ENCODE measurements at regions not wholly inside any gene's neighbourhood (a gene's known extent, or its start where the extent isn't known, plus 50 kb on each side); places are given as distances from the start of the nearest gene placed in this dataset.
"Not testable (repeated sequence)": the region's sequence is repeated elsewhere in the genome, so short reads cannot be mapped to it uniquely, and the experiment has no call there.

DNA sequence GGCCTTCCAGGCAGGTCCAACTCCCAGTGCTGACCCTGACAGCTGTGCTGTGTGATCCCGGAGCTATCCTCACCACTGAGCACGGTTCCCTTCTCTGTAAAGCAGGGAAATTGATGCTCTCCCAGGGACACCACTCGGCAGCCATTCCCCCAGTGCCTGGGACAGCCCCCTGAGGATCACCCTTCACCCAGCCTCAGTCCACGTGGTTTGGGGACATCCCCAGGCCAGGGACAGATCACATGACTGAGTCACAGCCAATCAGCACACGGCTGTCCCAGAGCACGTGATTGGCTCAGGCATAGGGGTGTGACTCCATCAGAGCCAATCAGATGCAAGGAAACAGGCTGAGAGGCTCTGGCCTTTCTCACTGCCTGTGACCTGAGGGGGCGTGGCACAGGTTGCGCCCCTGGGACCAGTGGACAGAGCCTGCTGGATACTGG is 68.8 kb upstream of the SFSWAP start:
- peaks cover 7 to 10% of the 10 kb centered on the region in 2 donors for H3K27me3 ChIP-seq (ENCODE audit: control insufficient read depth in 1 of 2, insufficient read depth in 2 of 2, low read length in 2 of 2)
- no peaks in the 10 kb centered on the region for H3K36me3 ChIP-seq (ENCODE audit: control insufficient read depth in 2 of 2, insufficient read depth in 2 of 2, low read length in 2 of 2)
- no peak overlapping the region for H3K27ac ChIP-seq (ENCODE audit: low read length)
- no peak overlapping the region for H3K4me3 ChIP-seq (ENCODE audit: low read length in 2 of 2)
- H3K9ac ChIP-seq (ENCODE audit: low read length in 2 of 2): no peak overlapping the region
- H3K9me3 ChIP-seq (ENCODE audit: control insufficient read depth in 2 of 2, low read length in 2 of 2): no peaks in the 10 kb centered on the region
- H3K4me1 ChIP-seq (ENCODE audit: control insufficient read depth, insufficient read depth, low read length): no peaks in the 10 kb centered on the region

DNA sequence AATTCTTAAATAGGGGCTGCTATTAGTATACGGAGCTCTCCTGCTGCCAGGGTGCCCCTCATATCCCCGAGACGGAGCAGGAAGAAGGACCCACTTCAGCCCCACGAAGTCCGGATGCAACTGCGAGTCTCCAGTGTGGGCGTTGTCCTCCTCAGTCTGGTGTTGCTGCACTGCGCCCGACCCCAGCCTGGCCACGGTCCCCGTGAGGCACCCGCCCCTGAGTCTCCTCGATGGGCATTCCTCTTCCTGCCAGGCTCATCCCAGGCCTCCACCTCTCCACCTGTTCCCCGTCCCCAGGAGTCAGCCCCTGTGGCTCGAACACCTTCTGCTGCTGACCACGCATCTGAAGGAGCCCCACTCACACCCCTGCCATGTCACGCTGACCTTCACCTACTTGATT is 68.1 kb upstream of the SFSWAP start:
- no peak overlapping the region for H3K27ac ChIP-seq (ENCODE audit: low read length)
- H3K36me3 ChIP-seq (ENCODE audit: control insufficient read depth in 2 of 2, insufficient read depth in 2 of 2, low read length in 2 of 2): no peaks in the 10 kb centered on the region
- no peak overlapping the region for H3K9ac ChIP-seq (ENCODE audit: low read length in 2 of 2)
- H3K4me3 ChIP-seq (ENCODE audit: low read length in 2 of 2): no peak overlapping the region
- no peaks in the 10 kb centered on the region for H3K4me1 ChIP-seq (ENCODE audit: control insufficient read depth, insufficient read depth, low read length)
- H3K9me3 ChIP-seq (ENCODE audit: control insufficient read depth in 2 of 2, low read length in 2 of 2): peaks cover 0 to 2% of the 10 kb centered on the region in 2 donors
- peaks cover 7 to 9% of the 10 kb centered on the region in 2 donors for H3K27me3 ChIP-seq (ENCODE audit: control insufficient read depth in 1 of 2, insufficient read depth in 2 of 2, low read length in 2 of 2)

DNA sequence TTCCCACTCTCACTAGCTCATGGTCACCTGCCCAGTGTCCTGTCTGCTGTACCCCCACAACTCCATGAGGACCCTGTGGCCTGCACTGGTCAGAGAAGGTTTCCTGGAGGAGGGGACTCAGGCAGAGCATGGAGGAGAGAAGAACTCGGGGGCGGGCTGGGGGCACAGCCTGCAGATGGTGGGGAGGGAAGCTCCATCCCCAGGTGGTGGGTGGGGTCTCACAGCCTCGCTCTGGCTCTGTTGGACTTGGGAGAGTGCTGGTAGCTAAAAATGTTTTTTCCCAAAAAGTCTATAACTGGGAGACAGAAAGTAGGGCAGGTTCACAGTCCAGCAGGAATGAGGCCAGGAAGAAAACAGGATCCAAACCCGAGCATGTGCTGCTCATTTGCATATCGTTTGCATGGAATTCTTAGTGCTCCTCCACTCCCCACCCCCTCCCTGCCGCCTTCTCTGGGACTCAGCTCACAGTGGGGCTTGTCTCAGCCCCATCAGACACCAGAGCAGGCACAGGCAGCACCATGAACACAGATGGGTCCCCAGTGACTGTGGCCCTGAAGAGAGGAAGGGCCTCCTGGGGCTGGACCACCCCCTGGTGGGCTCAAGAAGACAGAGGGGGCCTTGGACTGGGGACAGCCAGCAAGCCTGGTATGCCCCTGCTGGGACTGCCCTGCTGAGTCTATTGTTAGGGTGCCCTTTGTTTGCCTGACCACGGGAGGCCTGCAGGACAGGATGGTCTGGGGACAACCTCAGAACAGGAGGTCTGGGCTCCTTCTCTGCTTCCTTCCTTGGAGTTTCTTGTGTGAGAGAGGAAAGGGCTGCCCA is 67.0 kb upstream of the SFSWAP start:
- H3K4me1 ChIP-seq (ENCODE audit: control insufficient read depth, insufficient read depth, low read length): no peaks in the 10 kb centered on the region
- no peaks in the 10 kb centered on the region for H3K36me3 ChIP-seq (ENCODE audit: control insufficient read depth in 2 of 2, insufficient read depth in 2 of 2, low read length in 2 of 2)
- H3K9ac ChIP-seq (ENCODE audit: low read length in 2 of 2): no peak overlapping the region
- peaks cover 6 to 7% of the 10 kb centered on the region in 2 donors for H3K27me3 ChIP-seq (ENCODE audit: control insufficient read depth in 1 of 2, insufficient read depth in 2 of 2, low read length in 2 of 2)
- no peak overlapping the region for H3K4me3 ChIP-seq (ENCODE audit: low read length in 2 of 2)
- H3K9me3 ChIP-seq (ENCODE audit: control insufficient read depth in 2 of 2, low read length in 2 of 2): peaks cover 0 to 5% of the 10 kb centered on the region in 2 donors
- no peak overlapping the region for H3K27ac ChIP-seq (ENCODE audit: low read length)

DNA sequence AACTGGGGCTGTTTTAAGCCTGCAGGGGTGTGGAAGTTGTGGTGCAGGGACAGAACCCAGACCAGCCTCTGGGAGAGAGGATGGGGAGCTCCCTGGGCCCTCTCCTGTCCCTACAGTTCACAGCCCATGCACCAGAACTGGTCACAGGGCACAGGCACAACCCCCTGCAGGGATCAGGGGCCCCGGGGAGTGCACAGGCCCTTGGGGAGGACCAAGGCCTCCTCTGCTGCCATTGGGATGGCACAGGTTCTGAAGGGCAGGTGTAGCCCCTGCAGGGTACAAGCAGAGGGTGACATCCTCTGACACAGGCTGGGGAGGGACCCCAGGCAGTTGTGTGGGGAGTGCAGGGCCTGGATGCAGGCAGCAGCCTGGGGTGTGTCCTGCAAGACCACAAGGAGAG is 66.4 kb upstream of the SFSWAP start:
- Histone ChIP-seq H3K36me3 (ENCODE audit: control insufficient read depth in 2 of 2, insufficient read depth in 2 of 2, low read length in 2 of 2) (no peaks in the 10 kb centered on the region), H3K9me3 (ENCODE audit: control insufficient read depth in 2 of 2, low read length in 2 of 2) (peaks cover 0 to 5% of the 10 kb centered on the region in 2 donors), H3K9ac (ENCODE audit: low read length in 2 of 2) (no peak overlapping the region), H3K4me1 (ENCODE audit: control insufficient read depth, insufficient read depth, low read length) (no peaks in the 10 kb centered on the region), H3K27me3 (ENCODE audit: control insufficient read depth in 1 of 2, insufficient read depth in 2 of 2, low read length in 2 of 2) (peaks cover 1 to 3% of the 10 kb centered on the region in 2 donors), H3K27ac (ENCODE audit: low read length) (no peak overlapping the region), H3K4me3 (ENCODE audit: low read length in 2 of 2) (no peak overlapping the region)

DNA sequence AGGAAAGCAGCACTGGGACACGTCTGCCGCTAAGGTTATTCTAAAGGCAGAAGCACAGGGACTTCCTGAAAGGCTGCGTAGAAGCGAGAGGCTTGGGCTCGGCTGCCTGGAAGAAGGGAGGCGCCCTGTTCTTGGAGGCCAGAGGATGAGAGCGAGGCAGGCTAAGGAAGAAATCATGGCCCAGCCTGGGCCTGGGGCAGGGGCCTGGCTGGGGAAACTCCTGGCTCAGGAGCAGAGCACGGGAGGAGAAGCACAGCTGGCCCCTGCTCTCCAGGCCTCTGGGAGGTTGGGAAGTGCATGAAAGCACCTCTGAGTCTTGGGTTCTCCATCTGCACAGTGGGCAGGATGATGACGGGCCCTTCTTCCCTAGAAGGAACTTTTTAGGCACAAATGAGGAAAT is 66.0 kb upstream of the SFSWAP start:
- not testable (repeated sequence) for H3K27ac ChIP-seq (ENCODE audit: low read length); H3K9me3 ChIP-seq (ENCODE audit: control insufficient read depth in 2 of 2, low read length in 2 of 2); H3K9ac ChIP-seq (ENCODE audit: low read length in 2 of 2); H3K4me1 ChIP-seq (ENCODE audit: control insufficient read depth, insufficient read depth, low read length); H3K36me3 ChIP-seq (ENCODE audit: control insufficient read depth in 2 of 2, insufficient read depth in 2 of 2, low read length in 2 of 2); H3K4me3 ChIP-seq (ENCODE audit: low read length in 2 of 2); H3K27me3 ChIP-seq (ENCODE audit: control insufficient read depth in 1 of 2, insufficient read depth in 2 of 2, low read length in 2 of 2)

DNA sequence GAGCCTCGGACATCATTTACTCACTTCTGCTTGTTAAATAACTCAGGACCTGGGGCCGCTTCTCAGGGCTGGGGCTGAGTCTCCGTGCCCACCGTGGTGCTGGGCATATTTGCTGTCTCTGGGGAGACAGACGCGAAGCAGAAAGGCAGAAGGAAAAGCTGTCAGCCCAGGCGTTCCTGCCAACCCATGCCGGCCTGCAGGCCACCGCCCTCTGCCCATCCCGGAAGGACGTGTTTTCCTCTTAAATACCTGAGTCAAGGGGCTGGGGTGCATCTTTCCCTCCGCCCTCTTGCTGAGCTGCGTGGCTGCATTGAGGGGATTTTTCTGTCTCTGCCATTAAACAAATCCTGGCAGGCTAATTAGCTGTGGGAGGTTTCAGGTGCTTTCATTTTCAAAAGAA is 65.3 kb upstream of the SFSWAP start:
- H3K9ac ChIP-seq (ENCODE audit: low read length in 2 of 2); H3K4me1 ChIP-seq (ENCODE audit: control insufficient read depth, insufficient read depth, low read length); H3K27ac ChIP-seq (ENCODE audit: low read length); H3K27me3 ChIP-seq (ENCODE audit: control insufficient read depth in 1 of 2, insufficient read depth in 2 of 2, low read length in 2 of 2); H3K36me3 ChIP-seq (ENCODE audit: control insufficient read depth in 2 of 2, insufficient read depth in 2 of 2, low read length in 2 of 2); H3K9me3 ChIP-seq (ENCODE audit: control insufficient read depth in 2 of 2, low read length in 2 of 2); H3K4me3 ChIP-seq (ENCODE audit: low read length in 2 of 2): not testable (repeated sequence)

DNA sequence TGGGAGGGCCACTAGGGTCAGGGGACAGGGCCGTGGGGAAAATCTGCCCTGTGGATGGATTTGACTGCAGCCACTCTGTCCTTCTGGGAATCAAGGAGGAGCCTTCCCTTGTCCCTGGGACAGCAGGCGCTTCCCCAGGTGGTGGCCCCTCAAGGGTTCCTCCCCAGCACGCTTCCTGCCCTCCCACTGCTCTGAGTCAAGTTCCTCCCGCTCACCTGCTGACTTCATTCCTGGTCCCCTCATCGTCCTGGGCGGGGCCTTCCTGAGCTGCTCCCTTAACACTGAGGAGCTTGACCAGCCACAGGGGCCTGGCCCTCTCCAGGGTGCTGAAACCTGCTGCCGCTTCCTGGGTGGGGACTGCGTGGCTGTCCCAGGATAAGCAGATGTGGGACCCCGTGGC is 64.4 kb upstream of the SFSWAP start:
- H3K9ac ChIP-seq (ENCODE audit: low read length in 2 of 2); H3K4me1 ChIP-seq (ENCODE audit: control insufficient read depth, insufficient read depth, low read length); H3K9me3 ChIP-seq (ENCODE audit: control insufficient read depth in 2 of 2, low read length in 2 of 2); H3K4me3 ChIP-seq (ENCODE audit: low read length in 2 of 2); H3K36me3 ChIP-seq (ENCODE audit: control insufficient read depth in 2 of 2, insufficient read depth in 2 of 2, low read length in 2 of 2); H3K27ac ChIP-seq (ENCODE audit: low read length); H3K27me3 ChIP-seq (ENCODE audit: control insufficient read depth in 1 of 2, insufficient read depth in 2 of 2, low read length in 2 of 2): not testable (repeated sequence)

DNA sequence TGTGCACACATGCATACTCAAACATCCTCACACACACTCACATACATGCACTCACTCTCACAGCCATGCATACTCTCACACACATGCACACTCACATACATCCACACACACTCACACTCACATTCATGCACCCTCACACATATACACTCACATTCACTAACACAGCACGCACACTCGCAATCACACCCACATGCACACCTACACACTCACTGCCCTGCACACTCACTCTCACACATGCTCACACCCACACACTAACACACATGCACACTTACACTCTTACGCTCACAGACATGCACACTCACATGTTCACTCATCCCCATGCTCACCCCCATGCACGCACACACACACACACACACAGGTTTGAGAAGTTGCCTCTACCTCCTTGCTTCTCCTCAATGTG is 63.2 kb upstream of the SFSWAP start:
- H3K4me1 ChIP-seq (ENCODE audit: control insufficient read depth, insufficient read depth, low read length): no peaks in the 10 kb centered on the region
- peaks cover 0 to 5% of the 10 kb centered on the region in 2 donors for H3K9me3 ChIP-seq (ENCODE audit: control insufficient read depth in 2 of 2, low read length in 2 of 2)
- no peaks in the 10 kb centered on the region for H3K36me3 ChIP-seq (ENCODE audit: control insufficient read depth in 2 of 2, insufficient read depth in 2 of 2, low read length in 2 of 2)
- H3K27me3 ChIP-seq (ENCODE audit: control insufficient read depth in 1 of 2, insufficient read depth in 2 of 2, low read length in 2 of 2): peaks cover 0 to 2% of the 10 kb centered on the region in 2 donors
- no peak overlapping the region for H3K27ac ChIP-seq (ENCODE audit: low read length)
- H3K4me3 ChIP-seq (ENCODE audit: low read length in 2 of 2): no peak overlapping the region
- H3K9ac ChIP-seq (ENCODE audit: low read length in 2 of 2): no peak overlapping the region

DNA sequence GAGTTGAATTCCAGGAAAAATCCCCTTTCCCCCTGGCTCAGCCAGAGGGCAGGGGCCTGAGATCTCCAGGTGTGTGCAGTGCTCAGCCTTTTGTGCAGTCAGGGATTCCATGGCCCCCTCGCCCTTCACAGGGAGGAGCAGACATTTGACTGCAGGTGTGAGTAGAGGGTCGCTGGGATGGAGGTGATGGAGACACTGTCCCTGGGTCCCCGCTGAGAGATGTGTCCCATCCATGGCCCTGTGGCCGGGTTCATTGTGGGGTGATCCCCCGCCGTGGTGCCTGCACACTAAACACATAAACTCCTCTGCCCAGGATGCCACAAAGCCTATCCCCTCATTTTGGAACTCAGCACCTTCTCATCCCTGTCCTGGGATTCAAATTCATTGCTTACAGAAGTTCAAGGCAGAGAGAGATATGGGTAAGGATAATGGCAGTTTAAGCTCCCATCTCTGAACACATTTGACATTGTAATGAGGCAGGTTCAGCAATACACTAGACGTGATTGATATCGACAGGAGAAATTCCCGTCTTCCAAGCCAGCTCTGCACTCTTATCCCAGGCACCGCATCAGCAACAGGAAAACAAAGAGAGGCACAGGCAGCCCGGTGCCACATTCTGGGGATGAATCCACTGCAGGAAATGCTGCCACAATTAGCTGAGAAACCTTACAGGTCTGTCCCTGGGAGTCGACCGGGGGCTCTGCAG is 55.3 kb upstream of the SFSWAP start:
- not testable (repeated sequence) for H3K9me3 ChIP-seq (ENCODE audit: control insufficient read depth in 2 of 2, low read length in 2 of 2); H3K27ac ChIP-seq (ENCODE audit: low read length); H3K4me3 ChIP-seq (ENCODE audit: low read length in 2 of 2); H3K9ac ChIP-seq (ENCODE audit: low read length in 2 of 2); H3K4me1 ChIP-seq (ENCODE audit: control insufficient read depth, insufficient read depth, low read length); H3K36me3 ChIP-seq (ENCODE audit: control insufficient read depth in 2 of 2, insufficient read depth in 2 of 2, low read length in 2 of 2); H3K27me3 ChIP-seq (ENCODE audit: control insufficient read depth in 1 of 2, insufficient read depth in 2 of 2, low read length in 2 of 2)

DNA sequence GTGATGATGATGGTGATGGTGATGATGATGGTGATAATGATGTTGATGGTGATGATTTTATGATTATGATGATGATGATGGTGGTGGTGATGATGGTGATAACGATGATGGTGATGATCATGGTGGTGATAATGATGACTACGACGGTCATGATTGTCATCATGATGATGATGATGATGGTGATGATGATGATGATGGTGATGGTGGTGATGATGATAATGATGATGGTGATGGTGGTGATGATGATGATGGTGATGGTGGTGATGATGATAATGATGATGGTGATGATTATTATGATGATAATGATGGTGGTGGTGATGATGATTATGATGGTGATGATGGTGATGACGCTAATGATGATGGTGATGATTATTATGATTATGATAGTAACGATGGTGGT is 54.1 kb upstream of the SFSWAP start:
- not testable (repeated sequence) for H3K27ac ChIP-seq (ENCODE audit: low read length); H3K4me3 ChIP-seq (ENCODE audit: low read length in 2 of 2); H3K4me1 ChIP-seq (ENCODE audit: control insufficient read depth, insufficient read depth, low read length); H3K36me3 ChIP-seq (ENCODE audit: control insufficient read depth in 2 of 2, insufficient read depth in 2 of 2, low read length in 2 of 2); H3K9ac ChIP-seq (ENCODE audit: low read length in 2 of 2); H3K9me3 ChIP-seq (ENCODE audit: control insufficient read depth in 2 of 2, low read length in 2 of 2); H3K27me3 ChIP-seq (ENCODE audit: control insufficient read depth in 1 of 2, insufficient read depth in 2 of 2, low read length in 2 of 2)

DNA sequence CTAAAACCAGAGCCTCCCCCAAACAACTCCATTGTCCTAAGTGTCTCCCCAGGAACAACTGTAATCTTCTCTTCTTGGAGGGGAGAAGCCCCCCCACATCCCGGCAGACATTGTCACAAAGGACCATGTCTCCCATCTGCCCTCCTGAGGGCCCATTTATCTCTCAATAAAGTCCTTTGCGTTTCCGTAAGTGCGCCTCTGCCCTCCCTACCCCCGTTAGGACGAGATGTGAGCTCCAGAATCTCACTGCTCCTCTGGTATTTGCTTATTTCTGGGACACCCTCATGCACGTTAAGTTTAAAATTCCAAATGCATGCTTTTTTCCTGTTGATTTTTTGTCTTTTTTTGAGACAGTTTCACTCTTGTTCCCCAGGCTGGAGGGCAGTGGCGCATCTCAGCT is 52.3 kb upstream of the SFSWAP start:
- H3K4me1 ChIP-seq (ENCODE audit: control insufficient read depth, insufficient read depth, low read length); H3K9me3 ChIP-seq (ENCODE audit: control insufficient read depth in 2 of 2, low read length in 2 of 2); H3K4me3 ChIP-seq (ENCODE audit: low read length in 2 of 2); H3K36me3 ChIP-seq (ENCODE audit: control insufficient read depth in 2 of 2, insufficient read depth in 2 of 2, low read length in 2 of 2); H3K27ac ChIP-seq (ENCODE audit: low read length); H3K27me3 ChIP-seq (ENCODE audit: control insufficient read depth in 1 of 2, insufficient read depth in 2 of 2, low read length in 2 of 2); H3K9ac ChIP-seq (ENCODE audit: low read length in 2 of 2): not testable (repeated sequence)

Data from stomach smooth muscle (tissue), 2 donors.